ENCODE measurements at regions not wholly inside any gene's neighbourhood (a gene's known extent, or its start where the extent isn't known, plus 50 kb on each side); places are given as distances from the start of the nearest gene placed in this dataset.

GRCh38 chr6:151738267-151738666 is 69.2 kb upstream of the ESR1 start:
- TF ChIP-seq CTCF (IDR thresholded peaks at IDR 0.05; ENCODE audit: unreplicated experiment): no peak
- Mint-ChIP-seq H3K4me1 (ENCODE audit: low read depth) (no peaks in the 10 kb centered on the region), H3K27ac (no peak overlapping the region), H3K27me3 (no peaks in the 10 kb centered on the region), H3K4me3 (ENCODE audit: low read depth) (no peak overlapping the region), H3K36me3 (ENCODE audit: insufficient read depth) (no peaks in the 10 kb centered on the region), H3K9me3 (ENCODE audit: low read depth) (no peaks in the 10 kb centered on the region)
- DNase-seq (ENCODE audit: low spot score, unreplicated experiment): no peak

DNA sequence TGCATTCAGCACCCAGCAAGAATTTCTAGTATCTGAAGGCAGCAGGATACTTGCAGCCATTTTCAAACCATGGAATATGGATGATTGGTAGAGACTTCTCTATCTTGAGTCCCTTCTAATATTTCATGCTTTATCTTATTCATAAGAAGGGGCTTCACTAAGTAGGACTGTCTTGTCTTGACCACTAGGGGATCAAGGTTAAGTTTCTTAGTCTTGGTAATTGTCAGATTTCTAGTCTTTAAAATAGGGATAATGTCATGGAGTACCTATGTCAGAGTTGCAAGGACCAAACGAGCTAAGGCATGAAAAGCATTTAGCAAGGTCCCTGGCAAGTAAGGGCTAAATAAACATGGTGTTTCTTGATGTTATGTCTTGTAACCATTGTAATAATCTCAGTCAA is 68.5 kb upstream of the ESR1 start:
- Mint-ChIP-seq H3K4me1 (ENCODE audit: low read depth) (no peaks in the 10 kb centered on the region), H3K9me3 (ENCODE audit: low read depth) (no peaks in the 10 kb centered on the region), H3K27ac (no peak overlapping the region), H3K36me3 (ENCODE audit: insufficient read depth) (no peaks in the 10 kb centered on the region), H3K4me3 (ENCODE audit: low read depth) (no peak overlapping the region), H3K27me3 (no peaks in the 10 kb centered on the region)
- no peak for DNase-seq (ENCODE audit: low spot score, unreplicated experiment)
- TF ChIP-seq CTCF (IDR thresholded peaks at IDR 0.05; ENCODE audit: unreplicated experiment): peak; percentile 11

DNA sequence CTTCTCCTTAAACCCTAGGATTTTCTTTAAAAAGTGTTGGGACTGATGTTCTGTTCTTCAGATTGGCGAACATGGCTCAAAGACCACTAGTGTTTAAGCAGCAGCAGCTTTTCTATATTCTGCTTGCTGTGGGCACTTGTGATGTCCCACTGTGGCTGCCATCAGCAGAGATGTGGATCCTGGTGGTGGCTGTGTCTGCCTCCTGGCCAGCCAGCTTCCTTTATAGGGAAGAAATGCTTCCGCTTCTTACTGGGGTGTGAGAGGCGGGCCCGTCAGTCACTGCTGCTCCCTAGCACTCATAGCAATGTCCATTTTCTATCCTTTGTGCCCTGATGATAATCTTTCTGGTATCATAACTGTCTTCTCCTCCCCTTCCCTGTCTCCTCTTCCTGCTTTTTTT is 66.7 kb upstream of the ESR1 start:
- peaks cover 2% of the 10 kb centered on the region for H3K9me3 Mint-ChIP-seq (ENCODE audit: low read depth)
- TF ChIP-seq CTCF (IDR thresholded peaks at IDR 0.05; ENCODE audit: unreplicated experiment): no peak

DNA sequence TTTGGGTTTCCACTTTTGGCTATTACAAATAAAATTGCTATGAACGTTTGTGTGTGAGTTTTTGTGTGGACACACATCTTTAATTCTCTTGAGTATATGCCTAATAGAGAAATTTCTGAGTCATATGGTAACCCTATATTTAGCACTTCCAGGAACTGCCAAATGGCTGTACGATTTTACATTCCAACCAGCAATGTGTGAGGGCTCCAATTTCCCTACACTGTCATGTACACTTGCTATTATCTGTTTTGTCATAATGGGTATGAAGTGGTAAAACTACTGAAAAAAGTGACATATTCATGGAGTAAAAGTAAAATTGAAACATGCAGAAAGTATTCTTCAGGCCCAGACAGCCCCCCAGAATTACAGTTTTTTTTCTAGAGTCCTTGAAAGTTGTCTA is 59.6 kb upstream of the ESR1 start:
- no peaks in the 10 kb centered on the region for H3K36me3 Mint-ChIP-seq (ENCODE audit: insufficient read depth)
- H3K27me3 Mint-ChIP-seq: no peaks in the 10 kb centered on the region
- TF ChIP-seq CTCF (IDR thresholded peaks at IDR 0.05; ENCODE audit: unreplicated experiment): no peak
- H3K27ac Mint-ChIP-seq: no peak overlapping the region
- no peaks in the 10 kb centered on the region for H3K4me1 Mint-ChIP-seq (ENCODE audit: low read depth)
- peaks cover 5% of the 10 kb centered on the region for H3K9me3 Mint-ChIP-seq (ENCODE audit: low read depth)
- no peak overlapping the region for H3K4me3 Mint-ChIP-seq (ENCODE audit: low read depth)
- no peak for DNase-seq (ENCODE audit: low spot score, unreplicated experiment)

More for the DNA sequence above, 66.7 kb upstream of the ESR1 start:
- Mint-ChIP-seq H3K27ac (no peak overlapping the region), H3K4me1 (ENCODE audit: low read depth) (no peaks in the 10 kb centered on the region), H3K27me3 (no peaks in the 10 kb centered on the region), H3K36me3 (ENCODE audit: insufficient read depth) (no peaks in the 10 kb centered on the region), H3K4me3 (ENCODE audit: low read depth) (no peak overlapping the region)
- no peak for DNase-seq (ENCODE audit: low spot score, unreplicated experiment)

GRCh38 chr6:151749341-151749740 is 58.1 kb upstream of the ESR1 start:
- Mint-ChIP-seq H3K4me3 (ENCODE audit: low read depth) (no peak overlapping the region), H3K27ac (no peak overlapping the region), H3K36me3 (ENCODE audit: insufficient read depth) (no peaks in the 10 kb centered on the region), H3K27me3 (no peaks in the 10 kb centered on the region), H3K4me1 (ENCODE audit: low read depth) (no peaks in the 10 kb centered on the region), H3K9me3 (ENCODE audit: low read depth) (peaks cover 5% of the 10 kb centered on the region)
- TF ChIP-seq CTCF (IDR thresholded peaks at IDR 0.05; ENCODE audit: unreplicated experiment): no peak
- DNase-seq (ENCODE audit: low spot score, unreplicated experiment): no peak
